Ovary (tissue), 7 donors: ENCODE measurements at regions not wholly inside any gene's neighbourhood (a gene's known extent, or its start where the extent isn't known, plus 50 kb on each side); places are given as distances from the start of the nearest gene placed in this dataset.

Experiments
- DNase-seq, 5 donors: peaks; one replicate each; pipeline ENCODE4 v3.0.0-alpha.2; 2019 to 2020
- H3K27ac ChIP-seq, 2 donors: fragments of 200-600 bp; one replicate each; pipeline versions ENCODE4 v1.5.1 to v1.8.0; 2019 to 2022
- H3K27me3 ChIP-seq: fragments of 200-600 bp; one replicate; pipeline ENCODE4 v1.8.0; 2022
- H3K36me3 ChIP-seq: fragments of 200-600 bp; sonication (generic); one replicate; pipeline ENCODE4 v1.5.1; 2019
- H3K4me1 ChIP-seq: one replicate; pipeline ENCODE4 v1.8.1; 2013; ENCODE audit warnings: mild to moderate bottlenecking, moderate library complexity; ENCODE audit not compliant: insufficient read depth
- H3K4me3 ChIP-seq: fragments of 200-600 bp; sonication (generic); one replicate; pipeline ENCODE4 v1.5.1; 2017
- H3K9me3 ChIP-seq, 2 donors: fragments of 200-600 bp in 1 of 2; sonication (generic) in 1 of 2; one replicate each; pipeline versions ENCODE4 v1.5.1 to v1.8.1; 2013 to 2019; ENCODE audit warnings: mild to moderate bottlenecking in 1 of 2, moderate library complexity in 1 of 2
- CTCF ChIP-seq, 3 donors: fragments of 450-650 bp in 2 of 3; fragments of 200-600 bp in 1 of 3; IDR thresholded peaks; one replicate each; pipeline versions ENCODE4 v1.5.1 to v1.8.0; 2016 to 2022; ENCODE audit warnings: antibody characterized with exemption in 3 of 3, mild to moderate bottlenecking in 1 of 3
- EP300 ChIP-seq: sonication (generic); formaldehyde crosslinking; IDR thresholded peaks from one replicate; pipeline ENCODE4 v1.6.1; 2017; ENCODE audit warnings: antibody characterized with exemption
- POLR2A ChIP-seq: fragments of 450-650 bp; IDR thresholded peaks from one replicate; pipeline ENCODE4 v1.6.1; 2017; ENCODE audit warnings: antibody characterized with exemption, mild to moderate bottlenecking, moderate library complexity
- WGBS, 3 donors: extraction: QIAGEN DNeasy Blood & Tissue Kit in 1 of 3; methylation state at CpG; one replicate each; pipeline versions ENCODE4 v1.1.5 to v1.1.7; 2013 to 2017; 5-methylcytosine and 5-hydroxymethylcytosine counted together
- intact Hi-C, 4 donors: fragments of 100-400 bp; cut with DNase I; formaldehyde crosslinking; loops; one replicate each; pipeline versions ENCODE4 v1.11.0 to v1.15.1; 2022 to 2023
- donor health status: DM: no; HTN: no; CAD: no; lungs with moderate emphysema.
- donor health status: DM: no; HTN: no; CAD: no.
- donor health status: Bipolar disorder and iron deficiency.
- donor health status: DM: no; HTN: no; CAD: no.
- donor health status: DM: yes; HTN: yes; CAD: no.

GRCh38 chr1:194355488-194356106 is 1169.2 kb upstream of the B3GALT2 start:
- intact Hi-C loops = no loop called here
- Histone ChIP-seq H3K4me3 (no peak overlapping the region), H3K36me3 (no peaks in the 10 kb centered on the region), H3K27ac (no peak overlapping the region), H3K9me3 (no peaks in the 10 kb centered on the region), H3K4me1 (no peaks in the 10 kb centered on the region), H3K27me3 (no peaks in the 10 kb centered on the region)
- 85 to 88% (median 85%) methylated on average over 12 of the region's 12 CpGs for WGBS, 3 donors
- TF ChIP-seq POLR2A (no peak), CTCF (IDR thresholded peaks at IDR 0.05) (no peak), EP300 (no peak)
- no peak for DNase-seq

- Histone ChIP-seq H3K36me3 (no peaks in the 10 kb centered on the region), H3K27me3 (no peaks in the 10 kb centered on the region), H3K27ac (no peak overlapping the region), H3K9me3 (no peaks in the 10 kb centered on the region), H3K4me3 (no peak overlapping the region), H3K4me1 (no peaks in the 10 kb centered on the region)
- intact Hi-C loops = no loop called here
- TF ChIP-seq CTCF (IDR thresholded peaks at IDR 0.05) (no peak), EP300 (no peak), POLR2A (no peak)
- no peak for DNase-seq
- 83 to 90% (median 86%) methylated on average over 3 of the region's 3 CpGs for WGBS, 3 donors
Observed at GRCh38 chr1:194353121-194353520, 1166.7 kb upstream of the B3GALT2 start.

- no peak overlapping the region for H3K27ac ChIP-seq
- 81 to 88% (median 82%) methylated on average over 2 of the region's 2 CpGs for WGBS, 3 donors
Observed at GRCh38 chr1:194347200-194347599, 1160.8 kb upstream of the B3GALT2 start.

GRCh38 chr1:194342484-194343262 is 1156.3 kb upstream of the B3GALT2 start:
- no peaks in the 10 kb centered on the region for H3K4me1 ChIP-seq
- no peaks in the 10 kb centered on the region for H3K27me3 ChIP-seq
- no peak overlapping the region for H3K27ac ChIP-seq
- H3K4me3 ChIP-seq = no peak overlapping the region
- DNase-seq = no peak
- H3K36me3 ChIP-seq = no peaks in the 10 kb centered on the region
- intact Hi-C loops = no loop called here
- H3K9me3 ChIP-seq = no peaks in the 10 kb centered on the region
- TF ChIP-seq CTCF (IDR thresholded peaks at IDR 0.05) (no peak), POLR2A (no peak), EP300 (no peak)
- WGBS, 3 donors = 87 to 89% (median 89%) methylated on average over 18 of the region's 18 CpGs

More at GRCh38 chr1:194347200-194347599, 1160.8 kb upstream of the B3GALT2 start:
- Histone ChIP-seq H3K4me1 (no peaks in the 10 kb centered on the region), H3K9me3 (no peaks in the 10 kb centered on the region), H3K36me3 (no peaks in the 10 kb centered on the region), H3K4me3 (no peak overlapping the region), H3K27me3 (no peaks in the 10 kb centered on the region)
- intact Hi-C loops = no loop called here
- no peak for DNase-seq
- no peak for TF ChIP-seq CTCF (IDR thresholded peaks at IDR 0.05)
- TF ChIP-seq POLR2A = no peak
- TF ChIP-seq EP300 = no peak
